GM21447 (cell line): ENCODE measurements at regions not wholly inside any gene's neighbourhood (a gene's known extent, or its start where the extent isn't known, plus 50 kb on each side); places are given as distances from the start of the nearest gene placed in this dataset.
"Not testable (repeated sequence)": the region's sequence is repeated elsewhere in the genome, so short reads cannot be mapped to it uniquely, and the experiment has no call there.

Source experiments
- ATAC-seq: cut with Tn5 transposase; IDR thresholded peaks from one replicate; pipeline ENCODE4 v1.9.1; 2021; ENCODE audit not compliant: unreplicated experiment

GRCh38 chr2:236912326-236913120 is 173.2 kb upstream of the COPS8 start:
- no peak for ATAC-seq

- no peak for ATAC-seq
Measured at GRCh38 chr2:236915186-236915585, 170.5 kb upstream of the COPS8 start.

GRCh38 chr2:236915726-236916125 is 170.0 kb upstream of the COPS8 start:
- ATAC-seq, result no peak

- ATAC-seq, result no peak
Measured at GRCh38 chr2:236916181-236916580, 169.5 kb upstream of the COPS8 start.

- ATAC-seq, result no peak
Measured at GRCh38 chr2:236916651-236917050, 169.0 kb upstream of the COPS8 start.

GRCh38 chr2:236917164-236917563 is 168.5 kb upstream of the COPS8 start:
- no peak for ATAC-seq

GRCh38 chr2:236918545-236918944 is 167.1 kb upstream of the COPS8 start:
- no peak for ATAC-seq

GRCh38 chr2:236919209-236919608 is 166.5 kb upstream of the COPS8 start:
- ATAC-seq, result no peak

GRCh38 chr2:236919801-236920379 is 165.8 kb upstream of the COPS8 start:
- not testable (repeated sequence) for ATAC-seq

GRCh38 chr2:236922061-236922460 is 163.6 kb upstream of the COPS8 start:
- ATAC-seq, result no peak

GRCh38 chr2:236928380-236929037 is 157.2 kb upstream of the COPS8 start:
- no peak for ATAC-seq

- ATAC-seq, result no peak
Measured at GRCh38 chr2:236932831-236933361, 152.8 kb upstream of the COPS8 start.

- ATAC-seq, result no peak
Measured at GRCh38 chr2:236934166-236934565, 151.5 kb upstream of the COPS8 start.

GRCh38 chr2:236934656-236935055 is 151.0 kb upstream of the COPS8 start:
- ATAC-seq, result no peak

GRCh38 chr2:236935083-236935482 is 150.6 kb upstream of the COPS8 start:
- no peak for ATAC-seq

- ATAC-seq, result no peak
Measured at GRCh38 chr2:236935631-236936445, 149.9 kb upstream of the COPS8 start.

GRCh38 chr2:236936446-236936940 is 149.2 kb upstream of the COPS8 start:
- ATAC-seq, result no peak

- ATAC-seq, result no peak
Measured at GRCh38 chr2:236938126-236938525, 147.6 kb upstream of the COPS8 start.

- no peak for ATAC-seq
Measured at GRCh38 chr2:236939271-236939670, 146.4 kb upstream of the COPS8 start.

- ATAC-seq, result no peak
Measured at GRCh38 chr2:236939721-236940231, 145.9 kb upstream of the COPS8 start.

- ATAC-seq, result no peak
Measured at GRCh38 chr2:236940497-236940896, 145.2 kb upstream of the COPS8 start.
